SK-N-SH (cell line): ENCODE measurements at regions not wholly inside any gene's neighbourhood (a gene's known extent, or its start where the extent isn't known, plus 50 kb on each side); places are given as distances from the start of the nearest gene placed in this dataset.
A peak's percentile ranks its signal among the peaks of the same experiment; 100 is the strongest.

Source experiments
- CTCF ChIA-PET: fragments of 300-600, 350-600 bp; formaldehyde crosslinking; extraction: SDS; loops from one replicate; lab custom pipeline; 2021; lab: Yijun Ruan, JAX
- POLR2A ChIA-PET: fragments of 350-600 bp; sonication (Branson Sonifier 250); formaldehyde crosslinking; extraction: SDS; loops from one replicate; lab custom pipeline; 2020; ENCODE audit warnings: antibody characterized with exemption, inconsistent platforms; lab: Yijun Ruan, JAX
- DNase-seq: peaks from one replicate; pipeline ENCODE4 v3.0.0; 2012
- H2AFZ ChIP-seq: fragments of 200-600 bp; sonication (generic); 2 replicates; pipeline ENCODE4 v1.8.1; 2016; ENCODE audit warnings: antibody characterized with exemption, mild to moderate bottlenecking, low read depth
- H3F3A ChIP-seq: fragments of 200-600 bp; sonication (generic); replicated peaks from 2 replicates; pipeline ENCODE3; 2016; ENCODE audit warnings: antibody characterized with exemption, mild to moderate bottlenecking; ENCODE audit not compliant: insufficient read depth
- H3K27ac ChIP-seq, 2 experiments: fragments of 200-500 bp in 1 of 2; fragments of 200-600 bp in 1 of 2; sonication (Bioruptor generic) in 1 of 2; sonication (generic), shearing (Covaris generic) in 1 of 2; 2 replicates each; pipeline versions ENCODE4 v1.5.1 to v1.6.1; 2014 to 2016; ENCODE audit warnings: low read depth in 2 of 2, inconsistent platforms in 1 of 2, low read length in 1 of 2, mild to moderate bottlenecking in 1 of 2, mixed read lengths in 1 of 2
- H3K27me3 ChIP-seq: fragments of 200-600 bp; sonication (generic), shearing (Covaris generic); 2 replicates; pipeline ENCODE4 v1.6.1; 2016; ENCODE audit warnings: mixed run types; ENCODE audit not compliant: insufficient read depth
- H3K36me3 ChIP-seq, 2 experiments: fragments of 200-500 bp in 1 of 2; fragments of 200-600 bp in 1 of 2; sonication (Bioruptor generic) in 1 of 2; sonication (generic) in 1 of 2; replicated peaks in 1 of 2; 2 replicates each; pipeline versions ENCODE3 to v1.5.1; 2014 to 2016; ENCODE audit warnings: low read length in 1 of 2, mild to moderate bottlenecking in 1 of 2; ENCODE audit not compliant: insufficient read depth in 2 of 2, control insufficient read depth in 1 of 2
- H3K4me1 ChIP-seq, 2 experiments: fragments of 200-500 bp in 1 of 2; fragments of 200-600 bp in 1 of 2; sonication (Bioruptor generic) in 1 of 2; sonication (generic), shearing (Covaris generic) in 1 of 2; 2 replicates each; pipeline versions ENCODE4 v1.5.1 to v1.6.1; 2014 to 2016; ENCODE audit warnings: low read depth in 1 of 2, low read length in 1 of 2, mixed run types in 1 of 2; ENCODE audit not compliant: insufficient read depth in 2 of 2, control insufficient read depth in 1 of 2
- H3K4me2 ChIP-seq: fragments of 200-600 bp; sonication (generic), shearing (Covaris generic); 2 replicates; pipeline ENCODE4 v1.6.1; 2017; ENCODE audit warnings: mixed run types
- H3K4me3 ChIP-seq, 2 experiments: fragments of 200-500 bp in 1 of 2; fragments of 200-600 bp in 1 of 2; sonication (Bioruptor generic) in 1 of 2; sonication (generic), shearing (Covaris generic) in 1 of 2; 2 replicates each; pipeline versions ENCODE4 v1.5.1 to v1.8.1; 2014 to 2016; ENCODE audit warnings: low read depth in 2 of 2, inconsistent platforms in 1 of 2, low read length in 1 of 2, mild to moderate bottlenecking in 1 of 2, mixed read lengths in 1 of 2, moderate library complexity in 1 of 2
- H3K79me2 ChIP-seq: fragments of 200-600 bp; sonication (generic); 2 replicates; pipeline ENCODE4 v1.8.1; 2017; ENCODE audit warnings: mild to moderate bottlenecking; ENCODE audit not compliant: insufficient read depth
- H3K9ac ChIP-seq: fragments of 200-600 bp; sonication (generic); 2 replicates; pipeline ENCODE4 v1.6.1; 2017; ENCODE audit warnings: mixed run types
- H3K9me2 ChIP-seq: fragments of 200-600 bp; sonication (generic); 2 replicates; pipeline ENCODE4 v1.6.1; 2017; ENCODE audit warnings: mixed run types
- H3K9me3 ChIP-seq: fragments of 200-600 bp; sonication (generic); 2 replicates; pipeline ENCODE4 v1.6.1; 2017; ENCODE audit warnings: mixed run types, mild to moderate bottlenecking, moderate library complexity
- H4K20me1 ChIP-seq: fragments of 200-600 bp; sonication (generic); 2 replicates; pipeline ENCODE4 v1.6.1; 2017; ENCODE audit warnings: mild to moderate bottlenecking, mixed run types; ENCODE audit not compliant: insufficient read depth
- CHD2 ChIP-seq: fragments of 150-350 bp; IDR thresholded peaks from 2 replicates; pipeline ENCODE4 v1.6.1; 2018; ENCODE audit warnings: low read length; ENCODE audit not compliant: partially characterized antibody
- CTCF ChIP-seq: fragments of 200-600 bp; sonication (generic); IDR thresholded peaks from 2 replicates; pipeline ENCODE4 v1.6.1; 2017; ENCODE audit warnings: antibody characterized with exemption, mild to moderate bottlenecking, moderate library complexity
- FOXJ3 ChIP-seq: sonication (generic); formaldehyde crosslinking; IDR thresholded peaks from 2 replicates; pipeline ENCODE4 v1.5.1; 2020; ENCODE audit warnings: mild to moderate bottlenecking, missing genetic modification reagents
- IRF3 ChIP-seq: fragments of 150-350 bp; IDR thresholded peaks from 2 replicates; pipeline ENCODE4 v1.6.1; 2016; ENCODE audit warnings: mild to moderate bottlenecking, low read depth, low read length
- NFIC ChIP-seq: IDR thresholded peaks from 2 replicates; pipeline ENCODE4 v1.4.0; 2012; ENCODE audit warnings: borderline replicate concordance
- PBX3 ChIP-seq: IDR thresholded peaks from 2 replicates; pipeline ENCODE4; 2012
- POLR2AphosphoS5 ChIP-seq: IDR thresholded peaks from 2 replicates; pipeline ENCODE4 v1.6.1; 2012; ENCODE audit warnings: low read depth, low read length
- REST ChIP-seq: IDR thresholded peaks from 2 replicates; pipeline ENCODE4 v1.6.1; 2012; ENCODE audit warnings: mild to moderate bottlenecking, low read depth, low read length, moderate library complexity
- RFX5 ChIP-seq: IDR thresholded peaks from 2 replicates; pipeline ENCODE4 v1.6.1; 2012; ENCODE audit warnings: mild to moderate bottlenecking, improper control_type of control experiment, low read length
- RXRA ChIP-seq: IDR thresholded peaks from 2 replicates; pipeline ENCODE4 v1.4.0; 2012; ENCODE audit warnings: low read depth, mild to moderate bottlenecking, borderline replicate concordance
- SMC3 ChIP-seq: IDR thresholded peaks from 2 replicates; pipeline ENCODE4 v1.6.1; 2012; ENCODE audit warnings: low read depth, low read length, improper control_type of control experiment
- WGBS: methylation state at CpG from one replicate; pipeline ENCODE4 v1.1.6; 2017; ENCODE audit warnings: low lambda C conversion rate; 5-methylcytosine and 5-hydroxymethylcytosine counted together
- TF ChIP-seq, protein P1 (sequence below): fragments of 150-350 bp; IDR thresholded peaks from 2 replicates; pipeline ENCODE4 v1.6.1; 2017; ENCODE audit warnings: antibody characterized with exemption, low read length, low read depth, borderline replicate concordance
- TF ChIP-seq, protein P2 (sequence below): IDR thresholded peaks from 2 replicates; pipeline ENCODE4 v1.4.0; 2012; ENCODE audit warnings: low read depth, borderline replicate concordance

DNA sequence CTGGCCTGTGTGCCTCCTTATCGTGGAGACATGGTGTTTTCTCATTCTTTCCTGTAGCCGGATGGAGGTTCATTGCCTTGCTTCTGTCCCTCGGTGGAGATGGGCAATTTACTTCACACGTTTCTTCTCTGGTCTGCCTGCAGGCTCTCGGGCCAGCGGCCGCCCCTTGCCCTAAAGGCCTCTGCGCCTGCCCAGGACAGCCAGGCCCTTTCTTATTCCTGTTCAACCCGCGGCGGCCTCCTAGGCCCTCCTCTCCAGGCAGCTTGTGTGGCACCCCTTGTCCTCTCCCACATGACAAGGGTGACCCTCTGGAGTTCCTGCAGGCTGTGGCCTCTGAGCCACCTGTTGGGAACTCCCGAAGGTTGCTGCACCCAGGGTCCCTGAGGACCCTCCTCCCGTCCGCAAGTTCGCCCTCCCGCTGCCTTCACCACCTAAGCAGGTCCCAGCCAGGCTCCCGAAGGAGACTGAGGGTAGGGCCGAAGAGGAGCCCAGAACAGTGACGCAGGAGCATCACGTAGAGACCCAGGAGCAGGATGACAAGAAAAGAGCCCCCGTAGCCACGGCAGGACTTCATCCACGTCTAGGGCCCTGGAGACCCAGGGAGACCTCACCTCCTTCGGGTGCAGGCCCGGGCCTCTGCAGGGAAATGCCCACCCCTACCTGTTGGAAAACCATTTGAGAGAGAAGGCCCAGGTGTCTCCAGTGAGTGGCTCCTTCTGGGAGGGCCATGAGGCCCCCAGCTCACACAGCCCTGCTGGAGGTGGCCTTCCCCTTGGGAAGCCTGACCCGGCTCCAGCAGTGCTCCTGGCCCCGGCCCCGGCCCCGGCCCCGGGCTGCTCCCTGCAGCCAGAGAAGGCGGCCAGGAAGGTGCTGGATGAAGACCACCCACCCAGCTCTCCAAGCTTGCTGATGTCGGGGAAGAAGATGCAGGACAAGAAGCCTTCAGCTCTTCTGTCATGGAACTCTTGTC, 291.4 kb downstream of the TLE4 start:
- TF ChIP-seq POLR2AphosphoS5 (no peak), RFX5 (no peak), CHD2 (no peak), RXRA (no peak), FOXJ3 (CRISPR knock-in tag) (no peak), PBX3 (no peak)
- TF ChIP-seq, protein P1, sequence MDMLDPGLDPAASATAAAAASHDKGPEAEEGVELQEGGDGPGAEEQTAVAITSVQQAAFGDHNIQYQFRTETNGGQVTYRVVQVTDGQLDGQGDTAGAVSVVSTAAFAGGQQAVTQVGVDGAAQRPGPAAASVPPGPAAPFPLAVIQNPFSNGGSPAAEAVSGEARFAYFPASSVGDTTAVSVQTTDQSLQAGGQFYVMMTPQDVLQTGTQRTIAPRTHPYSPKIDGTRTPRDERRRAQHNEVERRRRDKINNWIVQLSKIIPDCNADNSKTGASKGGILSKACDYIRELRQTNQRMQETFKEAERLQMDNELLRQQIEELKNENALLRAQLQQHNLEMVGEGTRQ = no peak
- TF ChIP-seq, protein P2, sequence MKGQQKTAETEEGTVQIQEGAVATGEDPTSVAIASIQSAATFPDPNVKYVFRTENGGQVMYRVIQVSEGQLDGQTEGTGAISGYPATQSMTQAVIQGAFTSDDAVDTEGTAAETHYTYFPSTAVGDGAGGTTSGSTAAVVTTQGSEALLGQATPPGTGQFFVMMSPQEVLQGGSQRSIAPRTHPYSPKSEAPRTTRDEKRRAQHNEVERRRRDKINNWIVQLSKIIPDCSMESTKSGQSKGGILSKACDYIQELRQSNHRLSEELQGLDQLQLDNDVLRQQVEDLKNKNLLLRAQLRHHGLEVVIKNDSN = no peak
- H3K27me3 ChIP-seq = no peaks in the 10 kb centered on the region
- ChIA-PET CTCF (no interaction called here), POLR2A (no interaction called here)
- no peak overlapping the region for H3K9ac ChIP-seq
- no peaks in the 10 kb centered on the region for H3K4me1 ChIP-seq
- no peaks in the 10 kb centered on the region for H3K36me3 ChIP-seq
- H3K4me2 ChIP-seq = no peak overlapping the region
- no peak overlapping the region for H3K4me3 ChIP-seq
- no peaks in the 10 kb centered on the region for H4K20me1 ChIP-seq
- DNase-seq = no peak
- WGBS = 66% methylated on average over 18 of the region's 32 CpGs
- no peak overlapping the region for H2AFZ ChIP-seq
- no peaks in the 10 kb centered on the region for H3F3A ChIP-seq
- no peak overlapping the region for H3K27ac ChIP-seq
- H3K9me2 ChIP-seq = no peaks in the 10 kb centered on the region
- H3K79me2 ChIP-seq = no peaks in the 10 kb centered on the region
- no peaks in the 10 kb centered on the region for H3K9me3 ChIP-seq

GRCh38 chr9:79858508-79858907, 286.7 kb downstream of the TLE4 start:
- no peaks in the 10 kb centered on the region for H4K20me1 ChIP-seq
- CTCF ChIA-PET = no interaction called here
- WGBS = 70% methylated on average over 3 of the region's 3 CpGs
- DNase-seq = no peak
- no peak overlapping the region for H3K27ac ChIP-seq
- no peaks in the 10 kb centered on the region for H3K9me3 ChIP-seq
- H3K36me3 ChIP-seq = no peaks in the 10 kb centered on the region
- H3K79me2 ChIP-seq = no peaks in the 10 kb centered on the region
- H3K4me2 ChIP-seq = no peak overlapping the region; the same call in 1 of the 2 replicates
- H2AFZ ChIP-seq = no peak overlapping the region; the same call in 1 of the 2 replicates
- no peaks in the 10 kb centered on the region for H3K27me3 ChIP-seq
- H3F3A ChIP-seq = no peaks in the 10 kb centered on the region
- H3K4me3 ChIP-seq = peak overlapping the region in 1 of 2 experiments; percentile 6; a peak in 1 of 4 replicates
- POLR2A ChIA-PET = no interaction called here
- H3K4me1 ChIP-seq = no peaks in the 10 kb centered on the region
- H3K9ac ChIP-seq = no peak overlapping the region
- no peaks in the 10 kb centered on the region for H3K9me2 ChIP-seq
- no peak for TF ChIP-seq SMC3
- TF ChIP-seq NFIC = no peak
- TF ChIP-seq REST = no peak
- TF ChIP-seq PBX3 = no peak
- TF ChIP-seq CTCF = no peak
- no peak for TF ChIP-seq IRF3
